ENCODE measurements at regions not wholly inside any gene's neighbourhood (a gene's known extent, or its start where the extent isn't known, plus 50 kb on each side); places are given as distances from the start of the nearest gene placed in this dataset.

DNA sequence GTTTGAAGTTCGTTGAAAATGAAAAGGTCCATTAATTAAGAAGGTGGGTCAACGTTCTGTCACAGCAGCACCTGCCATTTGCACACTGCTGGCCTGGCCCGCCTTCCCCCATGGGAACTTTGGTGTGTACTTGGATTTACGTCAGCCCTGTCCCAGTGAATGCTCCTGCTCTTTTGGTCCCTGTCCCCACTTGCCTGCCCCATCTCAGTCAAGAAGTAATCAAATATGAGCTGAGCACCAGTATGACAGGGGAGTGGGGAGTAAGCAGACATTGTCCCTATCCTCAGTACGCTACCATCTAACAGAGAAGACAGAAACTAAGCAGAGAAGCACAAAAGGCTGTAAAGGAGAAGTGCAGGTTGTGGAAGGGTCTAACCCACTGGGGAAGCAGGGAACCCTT is 65.1 kb downstream of the SLC4A3 start:
- no peaks in the 10 kb centered on the region for H3K36me3 ChIP-seq (ENCODE audit: insufficient read depth)
- no peak overlapping the region for H3K27ac ChIP-seq (ENCODE audit: low read depth)
- H3K4me1 ChIP-seq (ENCODE audit: insufficient read depth) = no peaks in the 10 kb centered on the region
- DNase-seq (ENCODE audit: extremely low spot score) = no peak
- WGBS = 92% methylated on average over 5 of the region's 5 CpGs
- no peak overlapping the region for H3K4me3 ChIP-seq (ENCODE audit: low read depth, low read length)

- Histone ChIP-seq H3K4me3 (ENCODE audit: low read depth, low read length) (no peak overlapping the region), H3K27ac (ENCODE audit: low read depth) (no peak overlapping the region), H3K36me3 (ENCODE audit: insufficient read depth) (no peaks in the 10 kb centered on the region), H3K4me1 (ENCODE audit: insufficient read depth) (no peaks in the 10 kb centered on the region)
- WGBS = 67% methylated on average over 3 of the region's 3 CpGs
- no peak for DNase-seq (ENCODE audit: extremely low spot score)
These were observed 67.8 kb downstream of the SLC4A3 start for GRCh38 chr2:219695145-219695709.

DNA sequence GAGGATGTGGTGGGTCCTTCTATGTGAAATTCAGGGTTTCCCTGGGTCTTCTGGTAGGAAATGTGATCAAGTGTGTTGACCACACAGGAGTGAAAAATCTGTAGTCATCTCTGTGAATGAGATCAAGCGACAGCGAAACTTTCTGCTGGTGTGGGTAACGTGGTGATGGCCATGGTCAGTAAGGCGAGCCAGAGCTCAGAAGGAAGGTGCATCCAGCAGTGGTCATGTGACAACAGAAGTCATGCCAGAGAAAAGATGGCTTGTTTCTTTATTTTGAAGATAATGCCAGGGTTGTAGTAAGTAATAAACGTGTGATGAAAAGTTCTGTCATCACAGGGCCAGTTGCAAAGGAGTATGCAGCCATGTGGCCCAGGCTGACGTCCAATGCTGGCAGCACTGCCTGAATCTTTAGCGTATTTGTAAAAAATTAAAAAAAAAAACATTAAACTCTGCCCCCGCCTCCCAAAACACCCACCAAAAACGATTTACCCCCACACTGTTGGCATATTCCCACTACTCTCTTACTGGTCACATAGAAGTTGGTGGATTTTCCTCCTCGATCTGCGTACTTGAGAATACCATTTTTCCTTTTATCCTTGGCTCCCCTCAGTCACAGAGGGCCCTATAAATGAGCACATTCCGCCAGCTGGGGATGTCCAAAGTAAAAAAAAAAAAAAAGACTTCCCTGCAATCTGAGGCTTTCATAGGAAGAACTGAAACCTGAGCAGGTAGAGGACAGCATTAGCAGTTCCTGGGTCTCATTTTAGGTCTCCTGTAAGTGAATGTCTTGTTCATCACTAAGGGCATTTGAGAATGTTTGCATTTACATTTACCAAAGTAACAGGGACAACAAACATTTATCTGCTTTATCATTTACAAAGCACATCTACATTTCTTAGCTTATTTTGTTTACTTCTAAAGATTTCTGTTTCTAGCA is 70.6 kb downstream of the SLC4A3 start:
- Histone ChIP-seq H3K27ac (ENCODE audit: low read depth) (no peak overlapping the region), H3K4me1 (ENCODE audit: insufficient read depth) (no peaks in the 10 kb centered on the region), H3K36me3 (ENCODE audit: insufficient read depth) (no peaks in the 10 kb centered on the region), H3K4me3 (ENCODE audit: low read depth, low read length) (no peak overlapping the region)
- no peak for DNase-seq (ENCODE audit: extremely low spot score)
- WGBS = 54% methylated on average over 12 of the region's 12 CpGs

- 72% methylated on average over 15 of the region's 15 CpGs for WGBS
- Histone ChIP-seq H3K4me1 (ENCODE audit: insufficient read depth) (no peaks in the 10 kb centered on the region), H3K36me3 (ENCODE audit: insufficient read depth) (no peaks in the 10 kb centered on the region), H3K27ac (ENCODE audit: low read depth) (no peak overlapping the region), H3K4me3 (ENCODE audit: low read depth, low read length) (no peak overlapping the region)
- DNase-seq (ENCODE audit: extremely low spot score) = no peak
These were observed 71.5 kb downstream of the SLC4A3 start for GRCh38 chr2:219698748-219699439.

- H3K4me3 ChIP-seq (ENCODE audit: low read depth, low read length) = no peak overlapping the region
- no peaks in the 10 kb centered on the region for H3K4me1 ChIP-seq (ENCODE audit: insufficient read depth)
- 89% methylated on average over 8 of the region's 8 CpGs for WGBS
- no peak for DNase-seq (ENCODE audit: extremely low spot score)
- H3K27ac ChIP-seq (ENCODE audit: low read depth) = no peak overlapping the region
- no peaks in the 10 kb centered on the region for H3K36me3 ChIP-seq (ENCODE audit: insufficient read depth)
These were observed 72.0 kb downstream of the SLC4A3 start for GRCh38 chr2:219699440-219699821.

GRCh38 chr2:219701847-219702634 is 74.6 kb downstream of the SLC4A3 start:
- Histone ChIP-seq H3K4me1 (ENCODE audit: insufficient read depth) (no peaks in the 10 kb centered on the region), H3K27ac (ENCODE audit: low read depth) (no peak overlapping the region), H3K36me3 (ENCODE audit: insufficient read depth) (no peaks in the 10 kb centered on the region), H3K4me3 (ENCODE audit: low read depth, low read length) (no peak overlapping the region)
- 37% methylated on average over 8 of the region's 8 CpGs for WGBS
- no peak for DNase-seq (ENCODE audit: extremely low spot score)

- 54% methylated on average over 7 of the region's 7 CpGs for WGBS
These were observed 75.5 kb downstream of the SLC4A3 start for GRCh38 chr2:219702796-219703545.

GRCh38 chr2:219704878-219705277 is 77.4 kb downstream of the SLC4A3 start:
- WGBS = 95% methylated on average over 2 of the region's 2 CpGs
- no peak overlapping the region for H3K27ac ChIP-seq (ENCODE audit: low read depth)
- H3K36me3 ChIP-seq (ENCODE audit: insufficient read depth) = no peaks in the 10 kb centered on the region
- DNase-seq (ENCODE audit: extremely low spot score) = no peak
- no peak overlapping the region for H3K4me3 ChIP-seq (ENCODE audit: low read depth, low read length)
- H3K4me1 ChIP-seq (ENCODE audit: insufficient read depth) = no peaks in the 10 kb centered on the region

More at GRCh38 chr2:219702796-219703545, 75.5 kb downstream of the SLC4A3 start:
- H3K36me3 ChIP-seq (ENCODE audit: insufficient read depth) = no peaks in the 10 kb centered on the region
- no peak overlapping the region for H3K27ac ChIP-seq (ENCODE audit: low read depth)
- no peaks in the 10 kb centered on the region for H3K4me1 ChIP-seq (ENCODE audit: insufficient read depth)
- no peak for DNase-seq (ENCODE audit: extremely low spot score)
- no peak overlapping the region for H3K4me3 ChIP-seq (ENCODE audit: low read depth, low read length)

GRCh38 chr2:219706823-219707281 is 79.4 kb downstream of the SLC4A3 start:
- Histone ChIP-seq H3K27ac (ENCODE audit: low read depth) (no peak overlapping the region), H3K36me3 (ENCODE audit: insufficient read depth) (no peaks in the 10 kb centered on the region), H3K4me1 (ENCODE audit: insufficient read depth) (no peaks in the 10 kb centered on the region), H3K4me3 (ENCODE audit: low read depth, low read length) (no peak overlapping the region)
- no peak for DNase-seq (ENCODE audit: extremely low spot score)
- WGBS = 97% methylated on average over 4 of the region's 4 CpGs

GRCh38 chr2:219707496-219708285 is 80.3 kb downstream of the SLC4A3 start:
- Histone ChIP-seq H3K27ac (ENCODE audit: low read depth) (no peak overlapping the region), H3K4me3 (ENCODE audit: low read depth, low read length) (no peak overlapping the region), H3K36me3 (ENCODE audit: insufficient read depth) (no peaks in the 10 kb centered on the region), H3K4me1 (ENCODE audit: insufficient read depth) (no peaks in the 10 kb centered on the region)
- 93% methylated on average over 4 of the region's 4 CpGs for WGBS
- no peak for DNase-seq (ENCODE audit: extremely low spot score)

DNA sequence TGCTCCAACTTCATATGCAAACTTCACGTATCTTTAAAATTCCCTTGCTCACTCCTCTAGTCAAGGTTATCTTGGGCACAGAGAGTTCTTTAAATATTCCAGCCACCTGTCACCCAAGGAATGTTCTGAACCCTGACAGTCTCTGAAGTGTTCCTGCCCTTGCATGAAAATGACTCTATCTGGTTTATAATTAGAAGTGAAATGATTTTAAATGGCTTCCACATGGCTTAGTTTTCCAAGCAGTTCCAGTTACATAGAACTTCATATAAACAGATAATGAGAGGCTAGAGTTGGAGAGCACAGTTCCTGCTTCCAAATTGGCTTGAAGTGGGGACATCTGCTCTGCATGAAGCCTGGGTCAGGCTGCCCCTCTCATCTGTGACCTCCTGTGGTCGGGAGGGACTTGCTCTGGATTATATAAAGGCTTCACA is 81.9 kb downstream of the SLC4A3 start:
- Histone ChIP-seq H3K4me3 (ENCODE audit: low read depth, low read length) (no peak overlapping the region), H3K27ac (ENCODE audit: low read depth) (no peak overlapping the region), H3K4me1 (ENCODE audit: insufficient read depth) (no peaks in the 10 kb centered on the region), H3K36me3 (ENCODE audit: insufficient read depth) (no peaks in the 10 kb centered on the region)
- DNase-seq (ENCODE audit: extremely low spot score) = no peak
- WGBS = 33% methylated on average over 2 of the region's 2 CpGs

DNA sequence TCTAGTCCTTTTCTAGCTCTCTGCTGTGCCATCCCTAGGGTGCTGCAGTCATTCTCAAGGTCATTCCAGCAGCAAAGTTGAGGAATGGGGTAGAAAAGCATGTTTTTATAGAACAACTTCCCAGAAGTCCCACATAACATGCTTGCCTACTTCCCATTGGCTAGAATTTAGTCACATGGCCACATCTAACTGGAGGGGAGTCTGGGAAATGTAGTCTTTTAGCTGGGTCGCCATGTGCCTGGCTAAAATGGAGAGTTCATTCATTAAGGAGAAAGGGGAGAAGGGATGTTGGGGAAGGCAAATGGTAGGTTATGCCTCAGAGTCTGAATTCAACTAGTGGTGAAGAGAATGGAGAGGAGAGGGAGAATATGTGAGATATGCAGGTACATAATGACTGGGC is 85.7 kb downstream of the SLC4A3 start:
- Histone ChIP-seq H3K4me3 (ENCODE audit: low read depth, low read length) (no peak overlapping the region), H3K27ac (ENCODE audit: low read depth) (no peak overlapping the region), H3K4me1 (ENCODE audit: insufficient read depth) (no peaks in the 10 kb centered on the region), H3K36me3 (ENCODE audit: insufficient read depth) (no peaks in the 10 kb centered on the region)
- no peak for DNase-seq (ENCODE audit: extremely low spot score)
- WGBS = 77% methylated on average over 1 of the region's 1 CpG
